CD14-positive monocyte (primary cell): ENCODE measurements at regions not wholly inside any gene's neighbourhood (a gene's known extent, or its start where the extent isn't known, plus 50 kb on each side); places are given as distances from the start of the nearest gene placed in this dataset.

Experiments
- DNase-seq, 3 donors: peaks; one replicate each; pipeline ENCODE4 v3.0.0-alpha.2; 2011 to 2022
- H2AFZ ChIP-seq: 2 replicates; pipeline ENCODE4 v1.6.0; 2012; ENCODE audit warnings: mild to moderate bottlenecking, low read depth, low read length, inconsistent platforms; ENCODE audit not compliant: insufficient read depth, poor library complexity, severe bottlenecking
- H3K27ac ChIP-seq, 2 donors: 1 replicate in 1 of 2; 2 replicates in 1 of 2; pipeline ENCODE4 v1.5.1; 2012 to 2013; ENCODE audit warnings: low read length in 2 of 2, control low read depth in 1 of 2, inconsistent platforms in 1 of 2, low read depth in 1 of 2, mild to moderate bottlenecking in 1 of 2
- H3K27me3 ChIP-seq, 2 donors: one replicate each; pipeline versions ENCODE4 v1.6.0 to v1.6.1; 2011 to 2013; ENCODE audit warnings: low read length in 2 of 2; ENCODE audit not compliant: control insufficient read depth in 2 of 2, insufficient read depth in 2 of 2
- H3K36me3 ChIP-seq, 2 donors: replicated peaks in 1 of 2; 1 replicate in 1 of 2; 2 replicates in 1 of 2; pipeline versions ENCODE4 v1.5.1 to v1.6.1; 2012 to 2013; ENCODE audit warnings: low read length in 2 of 2, control low read depth in 1 of 2, inconsistent platforms in 1 of 2, mild to moderate bottlenecking in 1 of 2; ENCODE audit not compliant: insufficient read depth in 2 of 2, control insufficient read depth in 1 of 2
- H3K4me1 ChIP-seq, 2 donors: 1 replicate in 1 of 2; 2 replicates in 1 of 2; pipeline versions ENCODE4 v1.5.1 to v1.6.1; 2012 to 2013; ENCODE audit warnings: low read length in 2 of 2, control low read depth in 1 of 2, inconsistent platforms in 1 of 2, mild to moderate bottlenecking in 1 of 2, moderate library complexity in 1 of 2; ENCODE audit not compliant: insufficient read depth in 2 of 2, control insufficient read depth in 1 of 2
- H3K4me2 ChIP-seq: replicated peaks from 2 replicates; pipeline ENCODE3; 2012; ENCODE audit warnings: low read length, moderate library complexity, mild to moderate bottlenecking; ENCODE audit not compliant: poor library complexity, severe bottlenecking; ENCODE audit errors: extremely low read depth
- H3K4me3 ChIP-seq, 3 experiments: fragments of 200-600 bp in 1 of 3; sonication (generic) in 1 of 3; replicated peaks in 1 of 3; 1 replicate in 2 of 3; 2 replicates in 1 of 3; pipeline ENCODE4 v1.5.1; 2011 to 2013; ENCODE audit warnings: low read length in 3 of 3, mild to moderate bottlenecking in 3 of 3, control low read depth in 2 of 3, low read depth in 2 of 3, inconsistent platforms in 1 of 3, moderate library complexity in 1 of 3
- H3K79me2 ChIP-seq: 2 replicates; pipeline ENCODE4 v1.6.0; 2012; ENCODE audit warnings: mild to moderate bottlenecking, control low read depth, inconsistent platforms, low read length, moderate library complexity; ENCODE audit not compliant: insufficient read depth
- H3K9ac ChIP-seq: 2 replicates; pipeline ENCODE4 v1.6.0; 2017; ENCODE audit warnings: low read length, mild to moderate bottlenecking; ENCODE audit not compliant: insufficient read depth, poor library complexity, severe bottlenecking
- H3K9me3 ChIP-seq, 2 donors: replicated peaks in 1 of 2; 1 replicate in 1 of 2; 2 replicates in 1 of 2; pipeline versions ENCODE4 v1.5.1 to v1.6.1; 2012 to 2013; ENCODE audit warnings: low read length in 2 of 2, control low read depth in 1 of 2; ENCODE audit not compliant: control insufficient read depth in 1 of 2, insufficient read depth in 1 of 2
- H4K20me1 ChIP-seq: 2 replicates; pipeline ENCODE4 v1.6.0; 2012; ENCODE audit warnings: mild to moderate bottlenecking, low read length, control low read depth, moderate library complexity; ENCODE audit not compliant: insufficient read depth
- H3K27ac Mint-ChIP-seq, 7 donors: one replicate each; pipeline ENCODE4 v1.8.0; 2020; ENCODE audit warnings: mild to moderate bottlenecking in 7 of 7, mixed read lengths in 7 of 7, moderate library complexity in 6 of 7, inconsistent platforms in 2 of 7
- H3K27me3 Mint-ChIP-seq, 3 donors: one replicate each; pipeline ENCODE4 v1.8.0; 2021 to 2022; ENCODE audit warnings: low read depth in 3 of 3, mild to moderate bottlenecking in 3 of 3, mixed read lengths in 3 of 3, moderate library complexity in 3 of 3, inconsistent platforms in 1 of 3
- H3K36me3 Mint-ChIP-seq, 2 donors: one replicate each; pipeline ENCODE4 v1.8.0; 2020; ENCODE audit warnings: mixed read lengths in 2 of 2, inconsistent platforms in 1 of 2, mild to moderate bottlenecking in 1 of 2
- H3K4me1 Mint-ChIP-seq: one replicate; pipeline ENCODE4 v1.8.0; 2020; ENCODE audit warnings: mild to moderate bottlenecking, mixed read lengths
- H3K4me3 Mint-ChIP-seq, 2 donors: one replicate each; pipeline ENCODE4 v1.8.0; 2020; ENCODE audit warnings: mild to moderate bottlenecking in 2 of 2, mixed read lengths in 2 of 2, moderate library complexity in 1 of 2
- H3K9me3 Mint-ChIP-seq, 7 donors: one replicate each; pipeline ENCODE4 v1.8.0; 2020 to 2022; ENCODE audit warnings: mixed read lengths in 7 of 7, mild to moderate bottlenecking in 6 of 7, moderate library complexity in 6 of 7, inconsistent platforms in 2 of 7
- CTCF ChIP-seq: fragments of 200-600 bp; IDR thresholded peaks from one replicate; pipeline ENCODE4 v1.8.0; 2022; ENCODE audit warnings: antibody characterized with exemption, mild to moderate bottlenecking
- WGBS: methylation state at CpG from one replicate; pipeline ENCODE4 v1.1.5; 2013; ENCODE audit warnings: missing lambda C conversion rate; ENCODE audit not compliant: insufficient coverage; 5-methylcytosine and 5-hydroxymethylcytosine counted together
- intact Hi-C, 2 donors: fragments of 100-400 bp; cut with micrococcal nuclease; formaldehyde crosslinking; loops; one replicate each; pipeline versions ENCODE4 v1.15.0 to v1.15.1; 2023

- H3K36me3 Mint-ChIP-seq: peaks cover 0 to 2% of the 10 kb centered on the region in 2 donors
- intact Hi-C loops: no loop called here
- H3K4me3 Mint-ChIP-seq: no peak overlapping the region
- no peak overlapping the region for H2AFZ ChIP-seq
- H3K27ac Mint-ChIP-seq: no peak overlapping the region
- no peaks in the 10 kb centered on the region for H4K20me1 ChIP-seq
- H3K4me3 ChIP-seq: no peak overlapping the region
- peaks cover 0 to 3% (median 1%) of the 10 kb centered on the region in 7 donors for H3K9me3 Mint-ChIP-seq
- H3K27me3 Mint-ChIP-seq: no peaks in the 10 kb centered on the region
- H3K9me3 ChIP-seq: no peaks in the 10 kb centered on the region
- DNase-seq: no peak
- H3K79me2 ChIP-seq: no peaks in the 10 kb centered on the region
- no peak overlapping the region for H3K9ac ChIP-seq
- no peaks in the 10 kb centered on the region for H3K27me3 ChIP-seq
- no peak overlapping the region for H3K27ac ChIP-seq
- no peaks in the 10 kb centered on the region for H3K36me3 ChIP-seq
- no peak overlapping the region for H3K4me2 ChIP-seq
- no peak for TF ChIP-seq CTCF
- H3K4me1 ChIP-seq: no peaks in the 10 kb centered on the region
- H3K4me1 Mint-ChIP-seq: peaks cover 10% of the 10 kb centered on the region
These were observed 53.1 kb upstream of the ZEB2 start for GRCh38 chr2:144572977-144573376.

GRCh38 chr2:144571770-144572169, 51.9 kb upstream of the ZEB2 start:
- Mint-ChIP-seq H3K4me1 (peaks cover 9% of the 10 kb centered on the region), H3K36me3 (peaks cover 0 to 2% of the 10 kb centered on the region in 2 donors), H3K4me3 (no peak overlapping the region), H3K27ac (no peak overlapping the region), H3K9me3 (peaks cover 0 to 3% (median 1%) of the 10 kb centered on the region in 7 donors), H3K27me3 (no peaks in the 10 kb centered on the region)
- Histone ChIP-seq H3K4me2 (no peak overlapping the region), H4K20me1 (no peaks in the 10 kb centered on the region), H3K9me3 (no peaks in the 10 kb centered on the region), H3K36me3 (no peaks in the 10 kb centered on the region), H2AFZ (no peak overlapping the region), H3K9ac (no peak overlapping the region), H3K4me1 (no peaks in the 10 kb centered on the region), H3K27ac (no peak overlapping the region), H3K4me3 (no peak overlapping the region), H3K79me2 (no peaks in the 10 kb centered on the region), H3K27me3 (no peaks in the 10 kb centered on the region)
- no peak for DNase-seq
- intact Hi-C loops: no loop called here
- no CpG with 5 or more reads among the region's 1 CpG for WGBS
- TF ChIP-seq CTCF: no peak
